NCI-H345 treated with DMSO at 0.1 percent for 48 hours (cell line): ENCODE measurements at regions not wholly inside any gene's neighbourhood (a gene's known extent, or its start where the extent isn't known, plus 50 kb on each side); places are given as distances from the start of the nearest gene placed in this dataset.
"Not testable (repeated sequence)": the region's sequence is repeated elsewhere in the genome, so short reads cannot be mapped to it uniquely, and the experiment has no call there.

Source experiments
- DNase-seq: peaks from one replicate; lab custom pipeline; 2025; ENCODE audit not compliant: unreplicated experiment; lab: John Stamatoyannopoulos, UW

DNA sequence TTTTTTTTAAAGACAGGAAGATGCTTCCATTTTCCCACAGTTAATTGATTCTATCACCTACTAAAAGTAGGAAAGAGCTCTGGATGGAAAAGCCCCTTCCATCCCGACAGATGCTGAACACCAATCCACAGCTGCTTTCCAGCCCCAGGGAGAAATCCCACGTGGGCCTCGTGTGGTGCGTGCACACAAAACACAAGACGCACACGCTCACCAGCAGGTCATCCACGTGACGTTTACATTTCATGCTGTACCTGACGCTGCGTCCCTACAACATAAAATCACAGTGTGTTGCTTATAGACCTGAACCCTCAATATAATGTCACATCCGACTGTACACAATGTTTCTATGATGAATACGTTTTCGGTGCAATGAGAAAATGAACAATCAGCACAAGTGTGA lies 50.2 kb upstream of the DACT2 start:
- no peak for DNase-seq

DNA sequence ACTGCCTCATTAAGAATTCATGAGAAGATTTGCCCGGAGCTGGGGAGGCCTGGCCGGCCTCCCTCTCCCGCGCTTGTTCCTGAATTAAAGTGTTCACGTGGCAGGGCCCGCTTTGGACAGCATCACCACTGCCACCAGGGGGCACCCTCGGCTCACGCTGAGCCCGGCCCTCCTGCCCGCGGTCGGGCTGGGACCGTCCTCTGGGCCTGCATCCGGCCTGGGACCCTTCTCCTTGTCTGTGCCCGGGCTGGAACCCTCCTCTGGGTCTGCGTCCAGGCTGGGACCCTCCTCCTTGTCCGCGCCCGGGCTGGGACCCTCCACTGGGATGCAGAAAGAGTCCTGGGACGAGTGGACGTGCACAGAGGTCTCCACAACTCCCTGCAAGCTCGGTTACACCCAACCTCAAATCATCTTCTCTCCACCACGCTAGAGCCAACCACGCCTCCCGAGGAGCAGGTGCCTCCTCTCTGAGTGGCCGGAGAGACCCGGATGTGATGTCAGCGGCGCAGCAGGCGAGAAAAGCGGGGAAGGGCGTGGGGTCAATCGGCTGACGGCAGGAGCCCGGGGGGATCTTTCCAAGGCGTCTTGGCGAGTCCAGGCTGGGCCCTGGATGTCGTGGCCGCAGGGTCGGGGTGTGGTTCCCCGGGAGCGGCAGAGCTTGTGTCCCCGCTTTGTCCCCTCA lies 50.9 kb upstream of the DACT2 start:
- DNase-seq, result peak; percentile 68

DNA sequence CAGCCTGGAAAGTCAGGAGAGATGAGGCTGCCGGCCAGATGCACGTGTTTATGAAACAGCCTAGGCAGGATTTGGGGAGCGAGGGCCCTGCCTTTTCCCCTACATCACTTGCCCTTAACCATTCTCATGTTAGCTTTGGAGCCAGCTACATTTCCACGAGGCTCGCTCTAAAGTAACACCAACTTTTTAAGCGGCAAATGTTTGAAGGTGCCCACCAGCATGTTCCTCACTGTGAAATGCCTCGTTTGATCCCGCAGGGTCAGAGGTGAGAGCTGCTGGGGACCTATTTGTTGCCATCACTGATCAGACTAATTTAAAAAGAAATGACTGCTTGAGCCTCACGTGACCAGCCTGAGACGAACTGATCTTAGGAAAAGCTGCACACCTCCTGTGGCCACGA lies 51.6 kb upstream of the DACT2 start:
- no peak for DNase-seq

DNA sequence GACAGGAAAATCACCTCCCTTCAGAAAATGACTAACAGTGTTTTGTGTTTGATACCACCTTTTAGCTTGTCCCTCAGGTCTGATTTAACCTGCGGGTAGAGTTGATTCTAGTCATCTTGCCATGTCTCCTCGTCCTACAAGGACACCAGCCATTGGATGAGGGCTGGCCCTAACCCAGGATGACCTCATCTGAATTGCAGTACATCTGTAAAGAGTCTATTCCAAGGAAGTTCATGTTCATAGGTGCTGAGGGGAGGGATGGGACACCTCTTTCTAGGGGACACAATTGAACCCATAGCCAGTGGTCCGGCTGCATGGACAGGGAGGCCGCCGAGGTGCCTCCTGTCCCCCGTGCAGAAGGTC lies 52.0 kb upstream of the DACT2 start:
- DNase-seq, result no peak

DNA sequence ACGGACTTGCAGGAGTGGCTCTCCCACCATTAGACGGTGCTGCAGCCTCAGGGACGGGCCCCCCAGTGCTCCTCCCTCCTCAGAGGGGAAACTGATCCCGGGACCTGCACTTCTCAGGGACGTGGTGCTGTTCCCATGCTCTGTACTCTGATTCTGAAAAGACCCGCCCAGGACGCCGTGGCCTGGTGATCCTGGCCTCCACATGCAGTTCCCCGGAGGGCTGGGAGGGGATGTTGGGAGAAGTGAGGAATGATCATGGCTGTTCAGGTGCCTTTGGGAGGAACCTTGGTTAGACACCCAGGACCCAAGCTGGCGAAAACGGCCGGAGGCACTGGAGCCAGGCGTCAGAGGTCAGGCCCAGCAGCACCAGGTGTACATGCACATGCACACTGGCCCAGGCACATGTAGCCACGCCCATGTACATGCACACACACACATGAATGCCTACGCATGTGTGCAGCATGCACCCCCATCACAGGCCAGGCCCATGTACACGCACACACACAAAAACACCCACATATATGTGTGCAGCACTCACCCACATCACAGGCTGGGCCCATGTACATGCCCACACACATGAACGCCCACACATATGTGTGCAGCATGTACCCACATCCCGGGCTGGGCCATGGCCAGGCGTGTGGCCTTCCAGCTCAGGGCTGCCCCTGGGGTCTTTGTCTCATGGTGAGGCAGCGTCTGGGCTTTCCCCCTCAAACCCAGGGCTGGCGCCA lies 52.6 kb upstream of the DACT2 start:
- no peak for DNase-seq

DNA sequence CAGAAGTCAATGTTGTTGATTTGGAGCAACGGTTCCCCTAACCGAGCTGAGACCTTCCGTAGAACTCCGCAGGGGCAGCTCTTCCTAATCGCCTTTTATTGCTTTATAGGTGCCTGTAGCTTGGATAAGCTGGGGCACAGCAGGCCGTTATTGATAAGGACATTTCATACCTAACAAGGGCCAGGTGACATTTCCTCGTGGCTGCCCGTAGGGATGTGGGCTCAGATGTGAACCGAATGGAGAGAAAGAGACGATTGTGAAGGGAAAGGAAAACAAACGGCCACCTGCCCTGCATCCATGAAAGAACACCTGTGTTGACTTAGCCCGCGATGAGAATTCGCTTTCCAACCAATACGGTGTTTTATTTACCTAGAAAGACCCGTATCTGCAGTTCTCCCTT lies 53.3 kb upstream of the DACT2 start:
- peak; percentile 91 for DNase-seq

DNA sequence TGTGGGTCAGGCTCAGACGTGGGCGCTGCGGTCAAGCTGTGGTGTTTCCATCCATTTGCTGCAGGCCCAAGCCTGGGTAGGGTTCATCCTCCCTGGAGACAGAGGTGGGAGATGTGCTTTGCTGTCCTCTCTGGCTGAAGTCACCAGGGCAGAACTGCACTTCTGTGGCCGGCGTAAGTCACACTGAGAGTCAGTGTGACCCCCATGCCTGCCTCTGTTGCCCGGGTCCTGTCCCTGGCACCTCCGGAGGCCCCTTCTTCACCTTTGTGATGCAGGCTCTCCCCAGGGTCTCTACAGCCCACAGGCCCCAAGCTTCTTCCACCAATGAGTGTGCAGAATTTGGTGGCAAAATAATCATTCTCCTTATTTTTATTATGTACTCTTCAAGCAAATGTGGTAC lies 53.8 kb upstream of the DACT2 start:
- peak; percentile 73 for DNase-seq

DNA sequence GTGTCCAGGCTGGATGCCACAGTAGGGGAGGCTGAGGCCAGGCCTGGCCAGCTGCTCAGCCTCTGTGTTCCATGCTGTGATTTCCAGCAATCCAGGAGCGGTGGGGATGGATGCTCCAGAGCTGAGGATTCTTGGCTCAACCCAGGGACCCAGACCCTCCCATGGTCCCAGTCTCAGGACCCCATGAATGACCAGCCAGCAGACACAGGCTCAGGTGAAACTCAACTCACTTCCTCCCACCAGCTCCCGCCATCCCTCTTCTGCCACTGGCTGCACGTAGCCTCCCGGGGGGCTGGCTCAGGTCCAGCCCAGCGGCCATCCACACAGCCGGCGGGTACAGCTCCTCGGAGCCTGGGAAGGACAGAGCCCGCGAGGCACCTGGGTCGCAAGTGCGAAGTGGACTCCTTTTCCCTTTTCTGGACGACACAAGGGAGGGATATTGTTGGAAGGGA lies 54.5 kb upstream of the DACT2 start:
- peak; percentile 18 for DNase-seq

DNA sequence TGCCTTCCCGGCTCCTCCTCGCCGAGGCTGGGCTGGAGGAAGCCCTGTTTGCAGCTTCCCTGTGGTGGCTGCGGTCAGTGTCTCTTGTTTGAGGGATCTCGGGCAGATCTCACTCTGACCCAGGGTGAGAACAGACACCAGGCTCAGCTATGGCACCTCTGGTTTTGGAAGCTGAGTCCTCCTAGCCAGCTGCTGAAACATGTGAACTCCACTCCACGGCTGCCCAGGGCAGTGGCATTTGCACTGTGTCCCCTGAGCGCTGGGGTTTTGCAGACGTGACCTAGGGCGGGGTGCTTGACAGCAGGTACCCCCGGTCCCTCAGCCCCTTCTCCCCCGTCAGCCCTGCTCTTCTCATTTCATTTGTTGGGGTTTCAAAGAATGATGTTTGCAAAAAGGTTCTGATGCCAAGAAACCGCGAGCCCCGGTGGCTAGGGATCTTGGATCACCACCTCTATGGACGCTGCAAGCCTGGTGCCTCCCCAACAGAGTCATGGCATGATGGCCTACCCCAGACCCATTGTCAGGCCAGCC lies 55.0 kb upstream of the DACT2 start:
- no peak for DNase-seq

DNA sequence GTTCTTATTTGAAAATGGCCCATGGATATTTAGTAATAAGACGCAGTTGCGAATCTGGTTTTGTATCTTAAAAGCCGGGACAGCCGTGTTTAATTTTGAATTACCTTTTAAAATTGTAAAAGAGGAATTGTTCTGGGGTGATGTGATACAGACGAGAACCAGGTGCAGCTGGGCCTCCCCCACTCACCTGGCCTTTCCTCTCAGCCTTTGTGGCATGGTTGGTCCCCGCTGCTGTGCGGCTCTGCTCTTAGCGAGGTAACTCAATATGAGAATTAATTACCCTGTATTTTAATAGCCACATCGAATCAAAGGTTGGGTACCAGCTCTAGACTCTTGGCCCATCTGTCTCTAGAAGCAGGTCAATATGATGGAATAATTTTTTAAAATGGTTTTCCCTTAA lies 56.5 kb upstream of the DACT2 start:
- DNase-seq, result peak; percentile 34

DNA sequence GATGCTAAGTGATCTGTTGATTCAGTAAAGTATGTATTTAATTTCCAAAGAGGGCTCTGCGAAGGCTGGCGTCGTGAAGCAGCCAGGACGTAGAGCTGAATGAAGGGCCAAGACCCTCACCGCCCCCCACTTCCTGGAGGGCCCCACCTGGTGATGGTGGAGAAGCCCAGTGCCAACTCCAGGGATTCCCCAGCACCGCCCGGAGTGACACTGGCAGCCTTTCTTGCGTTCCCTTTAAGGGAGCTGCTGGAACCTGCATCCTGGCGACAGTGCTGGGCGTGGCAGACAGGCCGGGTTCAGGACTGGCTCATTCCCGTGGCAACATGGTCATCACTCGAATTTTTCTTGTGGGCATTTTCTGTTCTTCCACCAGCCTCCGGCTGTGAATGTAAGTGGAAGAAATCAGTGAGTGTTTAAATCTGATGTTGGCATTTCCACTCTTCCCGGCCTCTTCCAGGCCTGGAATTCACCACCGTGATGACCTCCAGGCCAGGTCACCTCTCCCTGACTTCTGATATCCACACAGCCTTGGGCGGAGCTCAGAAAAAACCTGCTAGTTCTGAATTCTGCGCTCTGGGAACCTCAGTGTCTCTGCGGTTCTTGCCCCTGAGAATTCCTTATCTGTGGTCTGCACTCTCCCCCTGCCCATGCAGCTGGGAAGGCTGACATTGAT lies 57.4 kb upstream of the DACT2 start:
- no peak for DNase-seq

DNA sequence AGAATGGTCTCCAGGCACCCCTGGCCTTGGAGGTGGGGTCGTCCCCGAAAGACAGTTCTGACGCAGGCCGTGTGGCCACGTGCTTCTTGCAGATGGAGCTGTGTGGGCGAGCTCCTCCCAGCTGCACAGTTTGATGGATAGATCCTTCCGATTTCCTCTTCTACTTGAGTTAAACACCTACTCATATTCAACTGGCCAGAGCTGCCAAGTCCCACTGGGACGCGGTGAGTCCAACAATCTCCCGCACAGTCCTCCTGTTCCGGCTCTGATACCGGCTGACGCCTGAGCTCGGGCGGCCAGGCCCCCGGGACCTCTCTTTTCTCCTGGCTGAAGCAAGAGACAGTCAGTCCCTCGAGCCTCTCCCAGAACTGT lies 57.9 kb upstream of the DACT2 start:
- DNase-seq, result peak; percentile 43

DNA sequence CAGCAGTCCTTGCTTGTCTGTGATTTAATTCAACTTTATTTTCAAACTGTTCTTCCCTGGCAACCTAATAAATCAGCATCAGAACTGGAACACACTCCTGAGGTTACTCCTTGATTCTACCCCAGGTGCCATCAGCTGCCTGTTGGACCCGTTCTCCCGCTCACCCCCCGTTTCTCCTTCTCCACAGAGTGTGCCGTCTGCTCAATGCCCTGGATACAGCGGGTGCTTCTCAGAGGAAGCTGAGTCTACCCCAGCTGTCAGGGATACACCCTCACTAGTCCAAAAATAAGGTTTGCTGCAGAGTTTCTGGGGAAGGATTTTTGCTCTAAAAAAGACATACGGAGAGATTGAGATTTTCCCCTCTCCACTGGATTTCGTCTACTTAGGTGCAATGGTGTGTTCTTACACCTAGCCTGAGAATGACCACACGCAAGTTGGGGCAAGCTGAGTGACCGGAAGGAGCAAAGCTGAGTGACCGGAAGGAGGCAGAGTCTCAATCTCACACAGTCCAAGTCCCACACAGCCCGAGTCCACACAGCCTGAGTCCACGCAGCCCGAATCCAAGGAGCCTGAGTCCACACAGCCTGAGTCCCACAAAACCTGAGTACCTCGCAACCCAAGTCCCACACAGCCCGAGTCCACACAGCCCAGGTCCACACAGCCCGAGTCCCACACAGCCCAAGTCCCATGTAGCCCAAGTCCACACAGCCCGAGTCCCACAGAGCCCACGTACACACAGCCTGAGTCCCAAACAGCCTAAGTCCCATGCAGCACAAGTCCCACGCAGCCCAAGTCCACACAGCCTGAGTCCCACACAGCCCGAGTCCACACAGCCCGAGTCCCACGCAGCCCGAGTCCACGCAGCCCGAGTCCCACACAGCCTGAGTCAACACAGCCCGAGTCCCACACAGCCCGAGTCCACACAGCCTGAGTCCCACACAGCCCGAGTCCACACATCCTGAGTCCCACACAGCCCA lies 58.6 kb upstream of the DACT2 start:
- no peak for DNase-seq

DNA sequence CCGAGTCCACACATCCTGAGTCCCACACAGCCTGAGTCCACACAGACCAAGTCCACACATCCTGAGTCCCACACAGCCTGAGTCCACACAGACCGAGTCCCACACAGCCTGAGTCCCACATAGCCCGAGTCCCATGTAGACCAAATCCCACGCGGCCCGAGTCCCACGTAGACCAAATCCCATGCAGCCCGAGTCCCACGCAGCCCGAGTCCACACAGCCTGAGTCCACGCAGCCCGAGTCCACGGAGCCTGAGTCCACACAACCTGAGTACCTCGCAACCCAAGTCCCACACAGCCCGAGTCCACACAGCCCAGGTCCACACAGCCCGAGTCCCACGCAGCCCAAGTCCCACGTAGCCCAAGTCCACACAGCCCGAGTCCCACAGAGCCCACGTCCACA lies 60.0 kb upstream of the DACT2 start:
- DNase-seq, result not testable (repeated sequence)

DNA sequence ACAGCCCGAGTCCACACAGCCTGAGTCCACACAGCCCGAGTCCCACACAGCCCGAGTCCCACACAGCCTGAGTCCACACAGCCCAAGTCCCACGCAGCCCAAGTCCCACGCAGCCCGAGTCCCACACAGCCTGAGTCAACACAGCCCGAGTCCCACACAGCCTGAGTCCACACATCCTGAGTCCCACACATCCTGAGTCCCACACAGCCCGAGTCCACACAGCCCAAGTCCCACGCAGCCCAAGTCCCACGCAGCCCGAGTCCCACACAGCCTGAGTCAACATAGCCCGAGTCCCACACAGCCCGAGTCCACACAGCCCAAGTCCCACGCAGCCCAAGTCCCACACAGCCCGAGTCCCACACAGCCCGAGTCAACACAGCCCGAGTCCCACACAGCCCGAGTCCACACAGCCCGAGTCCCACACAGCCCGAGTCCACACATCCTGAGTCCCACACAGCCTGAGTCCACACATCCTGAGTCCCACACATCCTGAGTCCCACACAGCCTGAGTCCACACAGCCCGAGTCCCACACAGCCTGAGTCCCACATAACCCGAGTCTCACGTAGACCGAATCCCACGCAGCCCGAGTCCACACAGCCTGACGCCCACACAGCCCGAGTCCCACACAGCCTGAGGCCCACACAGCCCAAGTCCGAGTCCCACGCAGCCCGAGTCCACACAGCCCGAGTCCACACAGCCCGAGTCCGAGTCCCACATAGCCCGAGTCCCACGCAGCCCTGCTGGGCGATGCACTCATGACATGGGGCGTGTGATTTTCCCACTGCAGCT lies 60.6 kb upstream of the SMOC2 start:
- DNase-seq, result not testable (repeated sequence)

DNA sequence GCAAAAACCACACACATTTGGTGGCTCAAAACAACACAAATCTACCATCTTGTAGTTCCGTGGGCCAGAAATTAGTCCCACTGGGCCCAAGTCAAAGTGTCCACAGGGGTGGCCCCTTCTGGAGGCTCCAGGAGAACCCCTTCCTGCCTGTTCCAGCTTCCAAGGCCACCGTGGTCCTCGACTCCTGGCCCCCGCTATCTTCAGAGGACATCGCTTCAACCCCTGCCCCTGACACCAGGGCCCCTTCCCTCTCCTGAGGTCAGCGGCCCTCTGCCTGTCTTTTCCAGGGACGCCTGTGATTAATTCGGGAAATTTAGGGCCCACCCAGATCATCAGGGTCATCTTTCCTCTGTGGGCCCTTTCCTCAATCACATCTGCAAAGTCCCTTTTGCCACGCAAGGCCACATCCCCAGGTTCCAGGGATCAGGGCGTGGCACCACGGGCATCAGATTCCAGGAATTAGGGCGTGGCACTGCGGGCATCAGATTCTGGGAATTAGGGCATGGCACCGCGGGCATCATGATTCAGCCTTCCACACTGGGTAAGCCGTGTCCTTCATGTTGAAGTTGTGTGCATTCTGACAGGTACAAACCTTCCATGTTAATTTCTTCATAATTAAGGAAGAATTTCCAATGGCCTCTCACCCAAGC lies 59.9 kb upstream of the SMOC2 start:
- no peak for DNase-seq

DNA sequence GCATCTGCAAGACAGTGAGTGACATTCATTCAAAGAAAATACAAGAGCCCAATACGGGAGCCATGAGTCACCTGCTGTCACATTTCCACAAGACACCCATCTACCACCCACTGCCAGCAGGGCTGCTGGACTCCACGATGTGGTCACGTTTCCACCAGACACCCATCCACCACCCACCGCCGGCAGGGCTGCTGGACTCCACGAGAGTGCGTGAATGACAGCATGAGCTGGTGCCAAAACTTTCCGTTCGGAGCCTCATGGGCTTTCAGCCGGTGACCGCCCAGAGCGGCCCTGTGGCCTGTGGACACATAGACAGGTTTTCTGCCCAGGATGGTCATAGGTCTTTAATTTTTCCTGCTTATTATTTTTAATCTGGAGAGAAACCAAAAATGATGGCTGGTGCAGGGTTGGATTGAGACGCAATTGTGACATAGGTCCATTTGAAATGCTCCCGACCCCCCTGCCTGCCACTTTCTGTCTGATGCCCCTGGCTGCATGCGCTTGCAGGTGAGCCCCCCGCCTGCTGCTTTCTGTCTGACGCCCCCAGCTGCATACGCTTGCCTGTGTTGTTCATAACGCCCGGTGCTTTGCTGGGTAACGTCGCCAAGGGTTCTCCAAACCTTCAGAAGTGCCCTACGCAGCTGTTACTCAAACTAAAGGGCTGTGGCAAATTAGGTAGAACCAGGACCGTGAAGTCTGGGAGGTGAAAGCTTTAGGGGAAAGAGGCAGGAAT lies 59.1 kb upstream of the SMOC2 start:
- DNase-seq, result no peak

DNA sequence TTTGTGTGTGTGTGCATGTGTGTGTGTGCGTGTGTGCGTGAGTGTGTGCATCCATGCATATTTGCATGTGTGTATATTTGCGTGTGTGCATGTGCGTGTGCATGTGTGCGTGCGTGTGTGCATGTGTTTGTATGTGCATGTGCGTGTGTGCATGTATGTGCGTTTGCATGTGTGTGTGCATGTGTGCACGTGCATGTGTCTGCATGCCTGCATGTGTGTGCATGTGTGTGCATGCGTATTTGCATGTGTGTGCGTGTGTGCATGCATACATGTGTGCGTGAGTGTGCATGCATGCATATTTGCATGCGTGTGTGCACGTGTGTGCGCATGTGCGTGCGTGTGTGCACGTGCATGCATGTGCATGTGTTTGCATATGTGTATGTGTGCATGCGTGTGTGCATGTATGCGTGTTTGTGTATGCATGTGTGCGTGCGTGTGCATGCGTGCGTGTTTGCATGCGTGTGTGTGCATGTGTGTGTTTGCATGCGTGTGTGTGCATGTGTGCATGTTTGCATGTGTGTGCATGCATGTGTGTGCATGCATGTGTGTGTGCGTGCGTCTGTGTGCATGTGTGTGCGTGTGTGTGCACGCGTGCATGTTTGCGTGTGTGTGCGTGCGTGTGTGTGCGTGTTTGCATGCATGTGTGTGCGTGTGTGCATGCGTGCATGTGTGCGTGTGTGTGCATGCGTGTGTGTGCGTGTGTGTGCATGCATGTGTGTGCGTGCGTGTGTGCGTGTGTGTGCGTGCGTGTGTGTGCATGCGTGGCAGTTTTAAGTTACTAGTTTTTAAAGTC lies 57.7 kb upstream of the SMOC2 start:
- DNase-seq, result no peak
